ENCODE measurements at regions not wholly inside any gene's neighbourhood (a gene's known extent, or its start where the extent isn't known, plus 50 kb on each side); places are given as distances from the start of the nearest gene placed in this dataset.

- H3K9ac ChIP-seq = no peak overlapping the region
- no peaks in the 10 kb centered on the region for H3K27me3 ChIP-seq (replicated peaks; ENCODE audit: insufficient read depth)
- DNase-seq = no peak
- WGBS, 2 experiments (ENCODE audit: low coverage in 1 of 2, low lambda C conversion rate in 2 of 2, missing lambda C conversion rate in 2 of 2) = 43 to 51% methylated on average over 2 of the region's 2 CpGs
- H3K36me3 ChIP-seq (ENCODE audit: low read depth) = no peaks in the 10 kb centered on the region
- H3K4me2 ChIP-seq (ENCODE audit: unreplicated experiment) = no peak overlapping the region
- no peak overlapping the region for H3K27ac ChIP-seq
- no peak for TF ChIP-seq EZH2phosphoT487 (IDR thresholded peaks at IDR 0.05; ENCODE audit: insufficient read depth, low read depth)
- no peak for TF ChIP-seq EZH2 (IDR thresholded peaks at IDR 0.05; ENCODE audit: insufficient read depth, poor library complexity, severe bottlenecking)
- H3F3A ChIP-seq (ENCODE audit: insufficient read depth) = no peaks in the 10 kb centered on the region
- H3K9me2 ChIP-seq (ENCODE audit: insufficient read depth) = no peaks in the 10 kb centered on the region
- no peak overlapping the region for H2AFZ ChIP-seq
- no peaks in the 10 kb centered on the region for H4K20me1 ChIP-seq (ENCODE audit: insufficient read depth)
- in situ Hi-C loops (cut with MboI) = no loop called here
- H3K79me2 ChIP-seq (ENCODE audit: insufficient read depth) = no peaks in the 10 kb centered on the region
- H3K4me3 ChIP-seq = no peak overlapping the region
- H3K4me1 ChIP-seq (ENCODE audit: insufficient read depth) = 0 out of 2 replicates have a peak, but pooled peaks cover 10% of the 10 kb centered on the region
- H3K9me3 ChIP-seq (ENCODE audit: low read depth) = no peaks in the 10 kb centered on the region
These were observed 962.4 kb upstream of the GOT2 start for GRCh38 chr16:59696495-59696894.

GRCh38 chr16:59690216-59690615 lies 956.1 kb upstream of the GOT2 start:
- Histone ChIP-seq H3K36me3 (ENCODE audit: low read depth) (no peaks in the 10 kb centered on the region), H3F3A (ENCODE audit: insufficient read depth) (no peaks in the 10 kb centered on the region), H3K4me2 (ENCODE audit: unreplicated experiment) (no peak overlapping the region), H3K27ac (no peak overlapping the region), H3K9me2 (ENCODE audit: insufficient read depth) (no peaks in the 10 kb centered on the region), H3K27me3 (replicated peaks; ENCODE audit: insufficient read depth) (no peaks in the 10 kb centered on the region), H4K20me1 (ENCODE audit: insufficient read depth) (no peaks in the 10 kb centered on the region), H3K4me1 (ENCODE audit: insufficient read depth) (no peaks in the 10 kb centered on the region), H2AFZ (no peak overlapping the region), H3K9me3 (ENCODE audit: low read depth) (no peaks in the 10 kb centered on the region), H3K4me3 (no peak overlapping the region), H3K79me2 (ENCODE audit: insufficient read depth) (no peaks in the 10 kb centered on the region), H3K9ac (no peak overlapping the region)
- in situ Hi-C loops (cut with MboI) = no loop called here
- WGBS, 2 experiments (ENCODE audit: low coverage in 1 of 2, low lambda C conversion rate in 2 of 2, missing lambda C conversion rate in 2 of 2) = 45 to 57% methylated on average over 3 of the region's 3 CpGs
- DNase-seq = no peak
- no peak for TF ChIP-seq EZH2 (IDR thresholded peaks at IDR 0.05; ENCODE audit: insufficient read depth, poor library complexity, severe bottlenecking)
- no peak for TF ChIP-seq EZH2phosphoT487 (IDR thresholded peaks at IDR 0.05; ENCODE audit: insufficient read depth, low read depth)

- Histone ChIP-seq H3K4me1 (ENCODE audit: insufficient read depth) (no peaks in the 10 kb centered on the region), H3K9ac (no peak overlapping the region), H3K27ac (no peak overlapping the region), H4K20me1 (ENCODE audit: insufficient read depth) (no peaks in the 10 kb centered on the region), H2AFZ (no peak overlapping the region), H3K27me3 (replicated peaks; ENCODE audit: insufficient read depth) (no peaks in the 10 kb centered on the region), H3K36me3 (ENCODE audit: low read depth) (no peaks in the 10 kb centered on the region), H3K4me2 (ENCODE audit: unreplicated experiment) (no peak overlapping the region), H3F3A (ENCODE audit: insufficient read depth) (no peaks in the 10 kb centered on the region), H3K4me3 (no peak overlapping the region), H3K9me2 (ENCODE audit: insufficient read depth) (no peaks in the 10 kb centered on the region), H3K79me2 (ENCODE audit: insufficient read depth) (no peaks in the 10 kb centered on the region), H3K9me3 (ENCODE audit: low read depth) (no peaks in the 10 kb centered on the region)
- in situ Hi-C loops (cut with MboI) = no loop called here
- DNase-seq = no peak
- TF ChIP-seq EZH2 (IDR thresholded peaks at IDR 0.05; ENCODE audit: insufficient read depth, poor library complexity, severe bottlenecking) = no peak
- TF ChIP-seq EZH2phosphoT487 (IDR thresholded peaks at IDR 0.05; ENCODE audit: insufficient read depth, low read depth) = no peak
These were observed 953.9 kb upstream of the GOT2 start for GRCh38 chr16:59688006-59688405.

GRCh38 chr16:59686405-59686804 lies 952.3 kb upstream of the GOT2 start:
- H3K27me3 ChIP-seq (replicated peaks; ENCODE audit: insufficient read depth) = no peaks in the 10 kb centered on the region
- no peaks in the 10 kb centered on the region for H3K9me2 ChIP-seq (ENCODE audit: insufficient read depth)
- H3K36me3 ChIP-seq (ENCODE audit: low read depth) = no peaks in the 10 kb centered on the region
- in situ Hi-C loops (cut with MboI) = no loop called here
- 8 to 19% methylated on average over 2 of the region's 2 CpGs for WGBS, 2 experiments (ENCODE audit: low coverage in 1 of 2, low lambda C conversion rate in 2 of 2, missing lambda C conversion rate in 2 of 2)
- no peak overlapping the region for H3K9ac ChIP-seq
- no peaks in the 10 kb centered on the region for H4K20me1 ChIP-seq (ENCODE audit: insufficient read depth)
- no peak overlapping the region for H2AFZ ChIP-seq
- no peak overlapping the region for H3K4me2 ChIP-seq (ENCODE audit: unreplicated experiment)
- H3K4me3 ChIP-seq = no peak overlapping the region
- no peaks in the 10 kb centered on the region for H3K4me1 ChIP-seq (ENCODE audit: insufficient read depth)
- no peaks in the 10 kb centered on the region for H3K79me2 ChIP-seq (ENCODE audit: insufficient read depth)
- no peak overlapping the region for H3K27ac ChIP-seq
- no peak for DNase-seq
- TF ChIP-seq EZH2 (IDR thresholded peaks at IDR 0.05; ENCODE audit: insufficient read depth, poor library complexity, severe bottlenecking) (no peak), EZH2phosphoT487 (IDR thresholded peaks at IDR 0.05; ENCODE audit: insufficient read depth, low read depth) (no peak)
- H3K9me3 ChIP-seq (ENCODE audit: low read depth) = no peaks in the 10 kb centered on the region
- no peaks in the 10 kb centered on the region for H3F3A ChIP-seq (ENCODE audit: insufficient read depth)

- no peaks in the 10 kb centered on the region for H3K36me3 ChIP-seq (ENCODE audit: low read depth)
- H3K4me2 ChIP-seq (ENCODE audit: unreplicated experiment) = no peak overlapping the region
- no peak overlapping the region for H3K27ac ChIP-seq
- in situ Hi-C loops (cut with MboI) = no loop called here
- no peaks in the 10 kb centered on the region for H4K20me1 ChIP-seq (ENCODE audit: insufficient read depth)
- H3K4me1 ChIP-seq (ENCODE audit: insufficient read depth) = no peaks in the 10 kb centered on the region
- no peak overlapping the region for H3K9ac ChIP-seq
- TF ChIP-seq EZH2phosphoT487 (IDR thresholded peaks at IDR 0.05; ENCODE audit: insufficient read depth, low read depth) = no peak
- TF ChIP-seq EZH2 (IDR thresholded peaks at IDR 0.05; ENCODE audit: insufficient read depth, poor library complexity, severe bottlenecking) = no peak
- no peaks in the 10 kb centered on the region for H3F3A ChIP-seq (ENCODE audit: insufficient read depth)
- H2AFZ ChIP-seq = no peak overlapping the region
- no peaks in the 10 kb centered on the region for H3K79me2 ChIP-seq (ENCODE audit: insufficient read depth)
- no peaks in the 10 kb centered on the region for H3K9me3 ChIP-seq (ENCODE audit: low read depth)
- H3K9me2 ChIP-seq (ENCODE audit: insufficient read depth) = no peaks in the 10 kb centered on the region
- no peak for DNase-seq
- no peaks in the 10 kb centered on the region for H3K27me3 ChIP-seq (replicated peaks; ENCODE audit: insufficient read depth)
- no peak overlapping the region for H3K4me3 ChIP-seq
These were observed 950.8 kb upstream of the GOT2 start for GRCh38 chr16:59684911-59685310.
